BJ (cell line): ENCODE measurements at regions not wholly inside any gene's neighbourhood (a gene's known extent, or its start where the extent isn't known, plus 50 kb on each side); places are given as distances from the start of the nearest gene placed in this dataset.

Experiments
- CTCF ChIA-PET: fragments of 350-600 bp; formaldehyde crosslinking; extraction: SDS; loops from one replicate; lab custom pipeline; 2021; ENCODE audit warnings: antibody characterized with exemption, inconsistent platforms; lab: Yijun Ruan, JAX
- POLR2A ChIA-PET: fragments of 300-600 bp; sonication (Branson Sonifier 250); formaldehyde crosslinking; extraction: SDS; loops from one replicate; lab custom pipeline; 2021; ENCODE audit warnings: antibody characterized with exemption; lab: Charles Lee
- DNase-seq: peaks from one replicate; pipeline ENCODE4 v3.0.0-alpha.2; 2011; ENCODE audit warnings: low read depth
- H3K27me3 ChIP-seq: 2 replicates; pipeline ENCODE4 v1.6.0; 2011; ENCODE audit warnings: low read length; ENCODE audit not compliant: control insufficient read depth, insufficient read depth
- H3K36me3 ChIP-seq: 2 replicates; pipeline ENCODE4 v1.5.1; 2011; ENCODE audit warnings: low read length; ENCODE audit not compliant: control insufficient read depth, insufficient read depth
- H3K4me3 ChIP-seq: 2 replicates; pipeline ENCODE4 v1.5.1; 2011; ENCODE audit warnings: low read depth, mild to moderate bottlenecking, control low read depth, low read length
- CTCF ChIP-seq: IDR thresholded peaks from 2 replicates; pipeline ENCODE4 v1.5.1; 2011; ENCODE audit warnings: low read depth, mild to moderate bottlenecking, control low read depth, inconsistent platforms, low read length, moderate library complexity; ENCODE audit not compliant: insufficient read depth

- Histone ChIP-seq H3K36me3 (no peaks in the 10 kb centered on the region), H3K4me3 (no peak overlapping the region), H3K27me3 (no peaks in the 10 kb centered on the region)
- no peak for TF ChIP-seq CTCF
- no peak for DNase-seq
- CTCF ChIA-PET: no interaction called here
- POLR2A ChIA-PET: no interaction called here
Measured at GRCh38 chr3:167920747-167921146, 175.0 kb downstream of the GOLIM4 start.

GRCh38 chr3:167919590-167919989 lies 176.1 kb downstream of the GOLIM4 start:
- no peak for DNase-seq
- POLR2A ChIA-PET: no interaction called here
- TF ChIP-seq CTCF: no peak
- CTCF ChIA-PET: interaction anchor here (0.8 kb wide), 1 partner anchor 121 kb away, joined by 3 read pairs; no protein-coding TSS in a partner anchor
- H3K36me3 ChIP-seq: no peaks in the 10 kb centered on the region
- no peak overlapping the region for H3K4me3 ChIP-seq
- H3K27me3 ChIP-seq: no peaks in the 10 kb centered on the region

- CTCF ChIA-PET: no interaction called here
Measured at GRCh38 chr3:167918686-167919085, 177.0 kb downstream of the GOLIM4 start.

GRCh38 chr3:167918008-167918596 lies 177.6 kb downstream of the GOLIM4 start:
- no peak for TF ChIP-seq CTCF
- no peak overlapping the region for H3K4me3 ChIP-seq
- DNase-seq: no peak
- no peaks in the 10 kb centered on the region for H3K36me3 ChIP-seq
- CTCF ChIA-PET: no interaction called here
- POLR2A ChIA-PET: no interaction called here
- H3K27me3 ChIP-seq: no peaks in the 10 kb centered on the region

More at GRCh38 chr3:167918686-167919085, 177.0 kb downstream of the GOLIM4 start:
- Histone ChIP-seq H3K36me3 (no peaks in the 10 kb centered on the region), H3K4me3 (no peak overlapping the region), H3K27me3 (no peaks in the 10 kb centered on the region)
- no peak for DNase-seq
- POLR2A ChIA-PET: no interaction called here
- TF ChIP-seq CTCF: no peak

- no peak for DNase-seq
- CTCF ChIA-PET: interaction anchor here (0.6 kb wide), 2 partner anchors 15 to 129 kb away, joined by 3 to 4 read pairs; no protein-coding TSS in a partner anchor
- POLR2A ChIA-PET: no interaction called here
- H3K36me3 ChIP-seq: no peaks in the 10 kb centered on the region
- H3K27me3 ChIP-seq: no peaks in the 10 kb centered on the region
- TF ChIP-seq CTCF: no peak
- H3K4me3 ChIP-seq: no peak overlapping the region
Measured at GRCh38 chr3:167913219-167913835, 177.8 kb downstream of the SERPINI1 start.
